OCI-LY1 (cell line): ENCODE measurements at regions not wholly inside any gene's neighbourhood (a gene's known extent, or its start where the extent isn't known, plus 50 kb on each side); places are given as distances from the start of the nearest gene placed in this dataset.

ENCODE experiments used
- H2AFZ ChIP-seq: fragments of 200-600 bp; sonication (generic), shearing (Covaris generic); 2 replicates; pipeline ENCODE4 v1.6.0; 2014; ENCODE audit warnings: antibody characterized with exemption, mild to moderate bottlenecking, low read length
- H3F3A ChIP-seq: fragments of 200-600 bp; sonication (generic), shearing (Covaris generic); 2 replicates; pipeline ENCODE4 v1.6.0; 2014; ENCODE audit warnings: mild to moderate bottlenecking, antibody characterized with exemption, low read length, moderate library complexity; ENCODE audit not compliant: insufficient read depth
- H3K27ac ChIP-seq: fragments of 200-600 bp; sonication (generic); 2 replicates; pipeline ENCODE4 v1.5.1; 2014; ENCODE audit warnings: low read length, mixed run types, mild to moderate bottlenecking, low read depth; ENCODE audit not compliant: poor library complexity, severe bottlenecking
- H3K27me3 ChIP-seq: fragments of 200-600 bp; sonication (generic); 2 replicates; pipeline ENCODE4 v1.6.0; 2014; ENCODE audit warnings: antibody characterized with exemption, mild to moderate bottlenecking, low read length, moderate library complexity; ENCODE audit not compliant: insufficient read depth
- H3K36me3 ChIP-seq: fragments of 200-600 bp; sonication (generic); 2 replicates; pipeline ENCODE4 v1.6.1; 2014; ENCODE audit warnings: mild to moderate bottlenecking, antibody characterized with exemption, low read length, moderate library complexity, mixed read lengths; ENCODE audit not compliant: insufficient read depth
- H3K4me1 ChIP-seq: fragments of 200-600 bp; sonication (generic); 2 replicates; pipeline ENCODE4 v1.5.1; 2014; ENCODE audit warnings: mild to moderate bottlenecking, low read length, moderate library complexity; ENCODE audit not compliant: insufficient read depth, severe bottlenecking
- H3K4me2 ChIP-seq: fragments of 200-600 bp; sonication (generic), shearing (Covaris generic); 2 replicates; pipeline ENCODE4 v1.6.1; 2014; ENCODE audit warnings: low read length
- H3K4me3 ChIP-seq: fragments of 200-600 bp; sonication (generic); 2 replicates; pipeline ENCODE4 v1.5.1; 2014; ENCODE audit warnings: low read length, low read depth, mild to moderate bottlenecking, mixed read lengths; ENCODE audit not compliant: poor library complexity, severe bottlenecking
- H3K79me2 ChIP-seq: fragments of 200-600 bp; shearing (Covaris generic); 2 replicates; pipeline ENCODE4 v1.6.1; 2016; ENCODE audit warnings: mixed run types, low read length, mixed read lengths; ENCODE audit not compliant: insufficient read depth
- H3K9ac ChIP-seq: fragments of 200-600 bp; sonication (generic), shearing (Covaris generic); 2 replicates; pipeline ENCODE4 v1.6.1; 2014; ENCODE audit warnings: mild to moderate bottlenecking, low read length, mixed read lengths
- H3K9me2 ChIP-seq: fragments of 200-600 bp; sonication (generic), shearing (Covaris generic); 2 replicates; pipeline ENCODE4 v1.6.1; 2014; ENCODE audit warnings: low read depth, mild to moderate bottlenecking, low read length, mixed read lengths
- H3K9me3 ChIP-seq: fragments of 200-600 bp; shearing (Covaris generic); 2 replicates; pipeline ENCODE4 v1.6.1; 2014; ENCODE audit warnings: low read length, mixed read lengths
- H4K20me1 ChIP-seq: fragments of 200-600 bp; sonication (generic), shearing (Covaris generic); 2 replicates; pipeline ENCODE4 v1.6.0; 2016; ENCODE audit warnings: mild to moderate bottlenecking, low read length; ENCODE audit not compliant: insufficient read depth
- EZH2 ChIP-seq: fragments of 200-600 bp; sonication (generic), shearing (Covaris generic); IDR thresholded peaks from 2 replicates; pipeline ENCODE4 v1.8.0; 2017; ENCODE audit warnings: borderline replicate concordance, mixed run types, mild to moderate bottlenecking, antibody characterized with exemption, low read length, moderate library complexity, mixed read lengths
- TF ChIP-seq, protein P1 (sequence below): fragments of 200-600 bp; sonication (generic), shearing (Covaris generic); IDR thresholded peaks from 2 replicates; pipeline ENCODE4 v1.5.1; 2017; ENCODE audit warnings: mild to moderate bottlenecking, antibody characterized with exemption, low read length, moderate library complexity, mixed read lengths

- no peaks in the 10 kb centered on the region for H3F3A ChIP-seq
- H4K20me1 ChIP-seq = no peaks in the 10 kb centered on the region
- H3K79me2 ChIP-seq = no peaks in the 10 kb centered on the region
- H3K27ac ChIP-seq = no peak overlapping the region
- no peak overlapping the region for H3K4me2 ChIP-seq
- H3K9me3 ChIP-seq = no peaks in the 10 kb centered on the region
- TF ChIP-seq, protein P1, sequence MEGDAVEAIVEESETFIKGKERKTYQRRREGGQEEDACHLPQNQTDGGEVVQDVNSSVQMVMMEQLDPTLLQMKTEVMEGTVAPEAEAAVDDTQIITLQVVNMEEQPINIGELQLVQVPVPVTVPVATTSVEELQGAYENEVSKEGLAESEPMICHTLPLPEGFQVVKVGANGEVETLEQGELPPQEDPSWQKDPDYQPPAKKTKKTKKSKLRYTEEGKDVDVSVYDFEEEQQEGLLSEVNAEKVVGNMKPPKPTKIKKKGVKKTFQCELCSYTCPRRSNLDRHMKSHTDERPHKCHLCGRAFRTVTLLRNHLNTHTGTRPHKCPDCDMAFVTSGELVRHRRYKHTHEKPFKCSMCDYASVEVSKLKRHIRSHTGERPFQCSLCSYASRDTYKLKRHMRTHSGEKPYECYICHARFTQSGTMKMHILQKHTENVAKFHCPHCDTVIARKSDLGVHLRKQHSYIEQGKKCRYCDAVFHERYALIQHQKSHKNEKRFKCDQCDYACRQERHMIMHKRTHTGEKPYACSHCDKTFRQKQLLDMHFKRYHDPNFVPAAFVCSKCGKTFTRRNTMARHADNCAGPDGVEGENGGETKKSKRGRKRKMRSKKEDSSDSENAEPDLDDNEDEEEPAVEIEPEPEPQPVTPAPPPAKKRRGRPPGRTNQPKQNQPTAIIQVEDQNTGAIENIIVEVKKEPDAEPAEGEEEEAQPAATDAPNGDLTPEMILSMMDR = no peak
- TF ChIP-seq EZH2 = no peak
- H3K4me1 ChIP-seq = peaks cover 11% of the 10 kb centered on the region
- H3K9me2 ChIP-seq = no peaks in the 10 kb centered on the region
- no peak overlapping the region for H2AFZ ChIP-seq
- no peaks in the 10 kb centered on the region for H3K27me3 ChIP-seq
- no peak overlapping the region for H3K4me3 ChIP-seq
- H3K36me3 ChIP-seq = no peaks in the 10 kb centered on the region
- H3K9ac ChIP-seq = no peak overlapping the region
These were observed 154.6 kb upstream of the NR3C1 start for GRCh38 chr5:143558048-143558447.

DNA sequence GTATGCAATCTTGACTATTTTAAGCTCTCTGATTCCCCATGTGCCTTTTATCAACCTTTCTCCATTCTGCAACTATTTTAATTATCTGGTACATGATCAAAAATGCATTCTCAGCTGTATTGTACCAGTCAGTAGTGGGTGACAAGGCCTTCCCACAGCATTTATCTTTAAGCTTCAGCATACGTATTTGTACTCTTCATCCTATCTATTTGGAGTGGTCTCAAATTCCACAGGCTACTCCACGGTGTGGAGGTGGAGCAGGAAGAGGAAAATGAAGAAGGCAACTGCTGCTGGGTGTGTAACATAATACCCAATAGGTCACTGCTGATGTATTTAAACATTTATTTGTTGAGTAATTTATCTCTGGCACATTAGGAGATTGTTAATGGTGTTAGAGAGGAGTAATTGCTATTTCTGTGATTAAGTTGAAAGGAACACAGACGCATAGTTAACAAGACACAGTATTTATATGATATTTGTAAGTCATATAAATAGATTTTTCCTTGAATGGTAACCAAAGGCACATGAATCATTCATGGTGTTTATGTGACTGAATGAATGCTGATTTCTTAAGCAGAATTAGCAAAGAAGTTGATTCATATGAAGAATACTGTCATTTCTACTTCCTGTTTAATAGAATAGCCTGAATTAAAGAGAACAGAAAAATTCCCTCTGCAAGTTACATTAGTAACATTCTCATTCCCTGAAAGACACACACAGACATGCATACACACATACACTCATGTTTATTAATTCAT lies 153.8 kb upstream of the NR3C1 start:
- Histone ChIP-seq H3K4me1 (peaks cover 17% of the 10 kb centered on the region), H3K9me2 (no peaks in the 10 kb centered on the region), H3K36me3 (no peaks in the 10 kb centered on the region), H3K27me3 (no peaks in the 10 kb centered on the region), H3F3A (no peaks in the 10 kb centered on the region), H3K9ac (no peak overlapping the region), H3K9me3 (no peaks in the 10 kb centered on the region), H2AFZ (no peak overlapping the region), H3K4me2 (no peak overlapping the region), H3K79me2 (no peaks in the 10 kb centered on the region), H4K20me1 (no peaks in the 10 kb centered on the region), H3K27ac (no peak overlapping the region), H3K4me3 (no peak overlapping the region)
- TF ChIP-seq, protein P1 = no peak
- no peak for TF ChIP-seq EZH2

GRCh38 chr5:143554918-143555477 lies 151.5 kb upstream of the NR3C1 start:
- Histone ChIP-seq H3K79me2 (no peaks in the 10 kb centered on the region), H4K20me1 (no peaks in the 10 kb centered on the region), H3K9me3 (no peaks in the 10 kb centered on the region), H3K36me3 (no peaks in the 10 kb centered on the region), H3K4me3 (no peak overlapping the region), H3F3A (no peaks in the 10 kb centered on the region), H3K9me2 (no peaks in the 10 kb centered on the region), H3K4me2 (no peak overlapping the region), H3K4me1 (peaks cover 6% of the 10 kb centered on the region), H2AFZ (no peak overlapping the region), H3K27ac (no peak overlapping the region), H3K27me3 (no peaks in the 10 kb centered on the region), H3K9ac (no peak overlapping the region)
- TF ChIP-seq EZH2 = no peak
- TF ChIP-seq, protein P1 = no peak
